LNCAP (cell line): ENCODE measurements at regions not wholly inside any gene's neighbourhood (a gene's known extent, or its start where the extent isn't known, plus 50 kb on each side); places are given as distances from the start of the nearest gene placed in this dataset.

ENCODE experiments used
- TF ChIP-seq, protein P1 (sequence below): fragments of 450-650 bp; IDR thresholded peaks from 2 replicates; pipeline ENCODE4 v1.5.1; 2017; ENCODE audit warnings: mild to moderate bottlenecking

DNA sequence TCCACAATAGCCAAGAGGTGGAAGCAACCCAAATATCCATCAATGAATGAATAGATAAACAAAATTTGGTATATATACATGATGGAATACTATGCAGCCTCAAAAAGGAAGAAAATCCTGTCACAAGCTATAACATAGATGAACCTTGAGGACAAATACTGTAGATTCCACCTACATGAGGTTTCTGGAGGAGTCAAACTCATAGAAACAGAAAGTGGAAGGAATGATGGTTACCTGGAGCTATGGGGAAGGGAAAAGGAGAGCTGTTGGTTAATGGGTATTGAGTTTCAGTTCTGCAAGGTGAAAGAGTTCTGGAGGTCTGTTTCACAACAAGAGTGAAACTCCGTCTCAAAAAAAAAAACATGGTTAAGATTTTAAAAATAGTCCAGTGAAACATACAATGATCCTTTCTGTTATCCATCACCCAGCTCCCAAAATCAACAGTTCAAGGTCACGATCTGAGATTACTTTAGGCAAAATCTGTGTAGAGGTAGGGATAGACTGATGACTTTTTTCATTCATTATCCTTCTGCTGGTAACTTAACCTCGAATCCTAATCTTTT lies 80.8 kb upstream of the HNRNPU start:
- TF ChIP-seq, protein P1, sequence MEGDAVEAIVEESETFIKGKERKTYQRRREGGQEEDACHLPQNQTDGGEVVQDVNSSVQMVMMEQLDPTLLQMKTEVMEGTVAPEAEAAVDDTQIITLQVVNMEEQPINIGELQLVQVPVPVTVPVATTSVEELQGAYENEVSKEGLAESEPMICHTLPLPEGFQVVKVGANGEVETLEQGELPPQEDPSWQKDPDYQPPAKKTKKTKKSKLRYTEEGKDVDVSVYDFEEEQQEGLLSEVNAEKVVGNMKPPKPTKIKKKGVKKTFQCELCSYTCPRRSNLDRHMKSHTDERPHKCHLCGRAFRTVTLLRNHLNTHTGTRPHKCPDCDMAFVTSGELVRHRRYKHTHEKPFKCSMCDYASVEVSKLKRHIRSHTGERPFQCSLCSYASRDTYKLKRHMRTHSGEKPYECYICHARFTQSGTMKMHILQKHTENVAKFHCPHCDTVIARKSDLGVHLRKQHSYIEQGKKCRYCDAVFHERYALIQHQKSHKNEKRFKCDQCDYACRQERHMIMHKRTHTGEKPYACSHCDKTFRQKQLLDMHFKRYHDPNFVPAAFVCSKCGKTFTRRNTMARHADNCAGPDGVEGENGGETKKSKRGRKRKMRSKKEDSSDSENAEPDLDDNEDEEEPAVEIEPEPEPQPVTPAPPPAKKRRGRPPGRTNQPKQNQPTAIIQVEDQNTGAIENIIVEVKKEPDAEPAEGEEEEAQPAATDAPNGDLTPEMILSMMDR = no peak

DNA sequence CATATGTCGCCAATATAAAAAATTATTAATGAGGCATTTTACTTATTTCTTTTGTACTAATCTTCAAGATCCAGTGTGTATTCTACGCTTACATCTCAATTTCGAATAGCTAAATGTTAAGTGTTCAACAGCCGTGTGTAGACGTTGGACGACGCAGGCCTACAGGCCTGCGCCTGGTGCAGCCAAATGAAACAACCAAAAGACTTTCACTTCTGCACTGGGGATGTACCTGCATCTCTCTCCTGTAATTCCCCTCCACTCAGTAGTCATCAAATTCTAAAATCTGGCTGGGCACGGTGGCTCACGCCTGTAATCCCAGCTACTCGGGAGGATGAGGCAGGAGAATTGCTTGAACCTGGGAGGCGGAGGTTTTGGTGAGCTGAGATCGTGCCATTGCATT lies 76.8 kb upstream of the HNRNPU start:
- TF ChIP-seq, protein P1 = no peak

DNA sequence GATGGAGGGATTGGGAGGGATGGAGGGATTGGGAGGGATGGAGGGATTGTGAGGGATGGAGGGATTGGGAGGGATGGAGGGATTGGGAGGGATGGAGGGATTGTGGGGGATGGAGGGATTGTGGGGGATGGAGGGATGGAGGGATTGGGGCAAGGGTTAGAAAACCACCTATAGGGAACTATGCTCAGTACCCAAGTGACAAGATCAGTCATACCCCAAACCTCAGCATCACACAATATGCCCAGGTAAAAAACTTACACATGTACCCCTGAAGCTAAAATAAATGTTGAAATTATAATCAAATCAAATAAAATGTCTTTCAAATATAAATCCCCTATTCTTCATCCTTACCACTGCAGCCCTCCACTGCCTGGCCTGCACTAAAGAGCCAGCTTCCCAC lies 72.8 kb upstream of the HNRNPU start:
- TF ChIP-seq, protein P1 = no peak

DNA sequence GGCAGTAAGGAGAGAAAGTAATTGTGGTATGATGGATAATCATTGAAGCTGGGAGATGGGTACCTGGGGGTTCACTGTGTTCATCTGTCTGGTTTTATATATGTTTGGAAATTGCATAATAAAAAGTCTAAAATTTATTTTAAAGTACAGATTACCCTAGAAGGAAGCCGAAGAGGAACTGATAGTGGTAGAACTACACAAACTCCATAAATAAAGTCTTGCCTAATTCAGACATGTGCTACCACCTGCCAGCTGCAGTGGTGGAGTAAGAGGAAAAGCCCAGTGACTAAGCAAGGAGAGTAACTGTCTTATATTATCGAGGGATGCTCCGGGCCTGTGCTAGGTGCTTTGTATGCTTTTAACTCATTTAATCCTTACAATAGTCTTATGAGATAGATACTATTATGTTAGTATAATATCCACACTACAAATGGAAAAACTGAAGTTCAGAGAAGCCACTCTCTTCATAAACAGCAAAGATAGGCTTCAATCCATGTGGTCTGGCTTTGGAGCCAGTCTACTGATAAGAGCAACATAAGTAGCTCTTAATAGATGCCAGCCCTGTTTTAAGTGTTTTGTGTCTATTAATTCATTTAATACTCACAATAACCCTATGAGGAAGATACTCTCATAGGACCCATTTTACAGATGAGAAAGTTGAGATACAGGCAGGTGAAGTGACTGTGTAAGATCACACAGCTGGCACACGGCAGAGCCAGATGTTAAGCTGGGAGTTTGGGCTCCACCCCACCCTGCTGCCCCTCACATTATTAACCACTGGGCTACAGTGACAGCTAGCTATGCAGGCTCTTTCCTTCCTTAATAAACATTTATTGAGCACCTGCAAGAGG lies 56.8 kb upstream of the HNRNPU start:
- TF ChIP-seq, protein P1 = no peak

DNA sequence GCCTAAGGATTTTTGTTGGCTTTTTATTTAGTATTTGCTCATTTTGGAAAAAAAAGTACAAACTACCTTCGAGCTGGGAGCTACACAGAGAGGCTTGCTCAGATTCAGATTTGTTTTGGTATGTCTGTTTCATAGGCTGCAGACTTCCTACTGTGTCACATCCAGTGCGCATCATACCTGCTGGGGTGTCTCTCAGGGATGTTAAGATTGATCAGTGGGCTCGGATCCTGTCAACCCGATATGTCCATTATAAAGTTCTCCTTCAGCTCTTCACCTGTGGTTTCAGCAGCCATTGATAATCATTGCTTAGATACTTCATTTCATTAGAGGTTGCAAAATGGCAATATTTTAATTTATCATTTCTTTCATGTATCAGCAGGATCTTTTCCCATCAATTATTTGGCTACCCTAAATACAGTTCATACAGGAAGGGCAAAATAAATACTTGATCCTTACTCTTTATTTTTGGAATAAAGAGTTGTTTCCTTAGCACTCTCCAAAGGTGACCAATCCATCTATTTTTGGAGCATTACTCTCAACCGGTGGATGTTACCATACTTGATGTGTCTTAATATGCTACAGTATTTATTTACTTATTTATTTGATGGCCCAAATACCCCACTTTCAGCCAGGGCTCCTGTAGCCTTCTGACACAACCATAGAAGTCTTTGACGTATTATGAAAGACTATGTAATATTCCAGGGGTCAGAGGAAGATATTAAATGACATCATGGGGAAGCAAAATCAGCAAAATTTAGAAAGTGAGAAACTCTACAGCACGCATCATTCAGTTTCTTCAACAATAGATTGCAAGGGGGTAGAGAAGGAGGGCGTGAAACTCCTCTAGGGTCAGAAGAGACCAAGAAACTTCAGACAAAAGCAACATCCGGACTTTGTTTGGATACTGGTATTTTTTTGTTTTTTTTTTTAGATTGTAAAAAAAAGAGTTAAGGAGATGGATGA lies 55.3 kb upstream of the HNRNPU start:
- TF ChIP-seq, protein P1 = no peak

DNA sequence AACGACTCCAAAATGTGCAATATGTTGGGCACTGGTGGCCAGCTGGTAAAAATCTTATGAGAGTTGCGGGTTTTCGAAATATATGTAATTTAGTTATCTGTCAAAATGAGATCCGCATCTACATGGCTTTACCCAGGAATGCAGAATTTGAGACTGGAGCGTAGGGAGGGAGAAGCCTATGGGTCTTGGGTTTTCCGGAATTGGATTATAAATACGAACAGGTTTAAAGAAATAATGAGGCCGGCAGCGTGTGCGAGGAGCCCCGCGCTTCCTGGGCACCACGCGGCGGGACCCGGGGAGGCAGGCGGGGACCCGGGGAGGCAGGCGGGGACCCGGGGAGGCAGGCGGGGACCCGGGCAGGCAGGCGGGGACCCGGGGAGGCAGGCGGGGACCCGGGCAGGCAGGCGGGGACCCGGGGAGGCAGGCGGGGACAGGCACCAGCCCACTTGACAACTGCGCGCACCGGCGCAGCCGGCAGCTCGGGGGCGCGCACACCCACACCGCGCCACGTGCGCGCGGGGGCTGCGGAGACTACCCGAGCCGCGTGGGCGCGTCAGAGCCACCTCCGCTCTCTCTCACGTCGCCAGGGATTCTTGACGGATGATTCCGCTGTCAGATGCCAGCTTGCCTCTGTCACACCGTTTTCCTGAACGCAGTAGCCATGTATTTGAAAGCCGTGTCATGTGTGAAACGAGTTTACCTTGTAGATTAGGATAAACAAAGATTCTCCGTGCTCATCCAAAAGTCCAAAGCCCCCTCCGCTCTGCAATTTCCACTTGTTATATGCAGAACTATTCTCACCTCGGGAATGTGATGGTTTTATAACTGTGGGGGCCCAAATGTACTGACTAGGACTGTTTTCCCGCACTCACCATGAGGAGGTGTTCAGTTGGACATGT lies 54.3 kb upstream of the HNRNPU start:
- TF ChIP-seq, protein P1 = no peak
